ENCODE measurements at regions not wholly inside any gene's neighbourhood (a gene's known extent, or its start where the extent isn't known, plus 50 kb on each side); places are given as distances from the start of the nearest gene placed in this dataset.

- no peak overlapping the region for H3K27ac ChIP-seq
- TF ChIP-seq, protein P1, sequence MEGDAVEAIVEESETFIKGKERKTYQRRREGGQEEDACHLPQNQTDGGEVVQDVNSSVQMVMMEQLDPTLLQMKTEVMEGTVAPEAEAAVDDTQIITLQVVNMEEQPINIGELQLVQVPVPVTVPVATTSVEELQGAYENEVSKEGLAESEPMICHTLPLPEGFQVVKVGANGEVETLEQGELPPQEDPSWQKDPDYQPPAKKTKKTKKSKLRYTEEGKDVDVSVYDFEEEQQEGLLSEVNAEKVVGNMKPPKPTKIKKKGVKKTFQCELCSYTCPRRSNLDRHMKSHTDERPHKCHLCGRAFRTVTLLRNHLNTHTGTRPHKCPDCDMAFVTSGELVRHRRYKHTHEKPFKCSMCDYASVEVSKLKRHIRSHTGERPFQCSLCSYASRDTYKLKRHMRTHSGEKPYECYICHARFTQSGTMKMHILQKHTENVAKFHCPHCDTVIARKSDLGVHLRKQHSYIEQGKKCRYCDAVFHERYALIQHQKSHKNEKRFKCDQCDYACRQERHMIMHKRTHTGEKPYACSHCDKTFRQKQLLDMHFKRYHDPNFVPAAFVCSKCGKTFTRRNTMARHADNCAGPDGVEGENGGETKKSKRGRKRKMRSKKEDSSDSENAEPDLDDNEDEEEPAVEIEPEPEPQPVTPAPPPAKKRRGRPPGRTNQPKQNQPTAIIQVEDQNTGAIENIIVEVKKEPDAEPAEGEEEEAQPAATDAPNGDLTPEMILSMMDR (IDR thresholded peaks at IDR 0.05): no peak
- TF ChIP-seq POLR2A (IDR thresholded peaks at IDR 0.05) (no peak), POLR2AphosphoS5 (IDR thresholded peaks at IDR 0.05; ENCODE audit: insufficient read depth in 1 of 2, low read depth in 1 of 2) (no peak)
- no peaks in the 10 kb centered on the region for H3K9me3 ChIP-seq
- no peaks in the 10 kb centered on the region for H3K4me1 ChIP-seq
- no peaks in the 10 kb centered on the region for H3K36me3 ChIP-seq
- intact Hi-C loops (cut with DNase I): no loop called here
- H3K4me3 ChIP-seq: no peak overlapping the region
- no peak for DNase-seq (ENCODE audit: extremely low spot score in 2 of 2)
- H3K27me3 ChIP-seq: no peaks in the 10 kb centered on the region
These were observed 390.4 kb downstream of the EFNB2 start for GRCh38 chr13:106145070-106145469.

DNA sequence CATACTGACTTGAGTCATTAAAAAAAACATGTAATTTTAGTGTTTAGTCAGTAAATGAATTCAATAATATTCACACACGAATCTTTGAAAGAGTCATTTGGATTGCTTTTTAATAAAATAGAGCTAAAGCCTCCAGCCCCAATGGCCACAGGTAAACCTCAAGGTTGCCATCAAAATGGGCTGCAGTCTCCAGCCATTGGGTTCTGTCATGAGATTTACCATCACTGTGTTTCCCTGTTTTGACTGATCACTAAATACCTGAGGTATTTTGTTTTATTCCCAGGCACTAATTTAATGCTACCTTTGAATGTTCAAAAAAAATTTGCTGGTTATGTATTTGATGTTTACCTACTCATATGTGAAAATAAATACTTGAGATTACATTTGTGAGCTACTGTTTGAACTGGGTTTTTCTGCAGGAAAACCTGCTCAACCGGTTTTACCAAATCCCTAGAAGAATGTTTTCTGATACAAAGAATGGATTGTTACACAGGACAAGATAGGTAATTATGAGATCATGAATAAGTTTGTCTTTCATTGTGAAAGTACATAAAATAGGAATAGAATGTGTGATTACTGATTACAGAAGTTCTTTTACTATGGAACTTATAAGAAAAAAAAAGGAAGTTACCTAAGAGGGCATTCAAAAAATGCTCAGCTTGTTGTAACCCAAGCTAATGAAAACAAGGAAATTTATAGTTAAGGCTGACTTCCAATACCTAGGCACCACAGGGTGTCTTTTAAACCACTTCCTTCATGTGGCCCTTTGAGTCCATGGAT is 391.3 kb downstream of the EFNB2 start:
- Histone ChIP-seq H3K27me3 (no peaks in the 10 kb centered on the region), H3K4me3 (no peak overlapping the region), H3K9me3 (no peaks in the 10 kb centered on the region), H3K4me1 (no peaks in the 10 kb centered on the region), H3K36me3 (no peaks in the 10 kb centered on the region), H3K27ac (no peak overlapping the region)
- DNase-seq (ENCODE audit: extremely low spot score in 2 of 2): no peak
- TF ChIP-seq POLR2A (IDR thresholded peaks at IDR 0.05) (no peak), POLR2AphosphoS5 (IDR thresholded peaks at IDR 0.05; ENCODE audit: insufficient read depth in 1 of 2, low read depth in 1 of 2) (peak in 1 of 2 donors; percentile 48)
- intact Hi-C loops (cut with DNase I): no loop called here

- intact Hi-C loops (cut with DNase I): no loop called here
- Histone ChIP-seq H3K36me3 (no peaks in the 10 kb centered on the region), H3K9me3 (no peaks in the 10 kb centered on the region), H3K27me3 (no peaks in the 10 kb centered on the region), H3K4me3 (no peak overlapping the region), H3K27ac (no peak overlapping the region), H3K4me1 (no peaks in the 10 kb centered on the region)
- DNase-seq (ENCODE audit: extremely low spot score in 2 of 2): no peak
- TF ChIP-seq POLR2A (IDR thresholded peaks at IDR 0.05): no peak
- TF ChIP-seq, protein P1 (IDR thresholded peaks at IDR 0.05): no peak
- TF ChIP-seq POLR2AphosphoS5 (IDR thresholded peaks at IDR 0.05; ENCODE audit: insufficient read depth in 1 of 2, low read depth in 1 of 2): no peak
These were observed 392.1 kb downstream of the EFNB2 start for GRCh38 chr13:106143392-106143791.

- no peak overlapping the region for H3K4me3 ChIP-seq
- no peak for DNase-seq (ENCODE audit: extremely low spot score in 2 of 2)
- H3K27ac ChIP-seq: no peak overlapping the region
- H3K27me3 ChIP-seq: no peaks in the 10 kb centered on the region
- H3K36me3 ChIP-seq: no peaks in the 10 kb centered on the region
- intact Hi-C loops (cut with DNase I): no loop called here
- no peaks in the 10 kb centered on the region for H3K9me3 ChIP-seq
- TF ChIP-seq, protein P1 (IDR thresholded peaks at IDR 0.05): no peak
- no peak for TF ChIP-seq POLR2AphosphoS5 (IDR thresholded peaks at IDR 0.05; ENCODE audit: insufficient read depth in 1 of 2, low read depth in 1 of 2)
- TF ChIP-seq POLR2A (IDR thresholded peaks at IDR 0.05): no peak
- no peaks in the 10 kb centered on the region for H3K4me1 ChIP-seq
These were observed 395.0 kb downstream of the EFNB2 start for GRCh38 chr13:106140476-106140875.

DNA sequence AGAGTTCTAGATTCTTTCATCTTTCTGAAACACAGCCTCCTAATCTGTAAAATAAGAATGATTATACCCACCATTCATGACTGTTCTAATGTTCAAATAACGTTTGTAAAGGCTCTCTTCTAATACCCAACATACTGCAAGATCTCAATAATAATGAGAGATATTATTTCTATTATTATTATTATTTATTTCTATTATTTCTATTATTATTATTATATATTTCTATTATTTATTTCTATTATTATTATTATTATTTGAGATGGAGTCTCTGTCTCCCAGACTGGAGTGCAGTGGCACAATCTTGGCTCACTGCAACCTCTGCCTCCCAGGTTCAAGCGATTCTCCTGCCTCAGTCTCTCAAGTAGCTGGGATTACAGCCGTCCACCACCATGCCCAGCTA is 395.5 kb downstream of the EFNB2 start:
- Histone ChIP-seq H3K36me3 (no peaks in the 10 kb centered on the region), H3K27ac (no peak overlapping the region)

More for the DNA sequence above, 395.5 kb downstream of the EFNB2 start:
- TF ChIP-seq, protein P1 (IDR thresholded peaks at IDR 0.05): no peak
- TF ChIP-seq POLR2AphosphoS5 (IDR thresholded peaks at IDR 0.05; ENCODE audit: insufficient read depth in 1 of 2, low read depth in 1 of 2): no peak
- no peak for TF ChIP-seq POLR2A (IDR thresholded peaks at IDR 0.05)
- Histone ChIP-seq H3K4me3 (no peak overlapping the region), H3K9me3 (no peaks in the 10 kb centered on the region), H3K4me1 (no peaks in the 10 kb centered on the region), H3K27me3 (no peaks in the 10 kb centered on the region)
- intact Hi-C loops (cut with DNase I): no loop called here
- no peak for DNase-seq (ENCODE audit: extremely low spot score in 2 of 2)

Measured in vagina (tissue), 2 donors.